GM23338 (cell line): ENCODE measurements at regions not wholly inside any gene's neighbourhood (a gene's known extent, or its start where the extent isn't known, plus 50 kb on each side); places are given as distances from the start of the nearest gene placed in this dataset.

ENCODE experiments used
- ETS1 ChIP-seq: IDR thresholded peaks from 2 replicates; pipeline ENCODE4 v1.6.1; 2016; ENCODE audit warnings: antibody characterized with exemption
- EZH2 ChIP-seq: fragments of 200-600 bp; sonication (generic); IDR thresholded peaks from one replicate; pipeline ENCODE4 v1.8.0; 2017; ENCODE audit warnings: antibody characterized with exemption, mild to moderate bottlenecking, low read depth; ENCODE audit not compliant: unreplicated experiment
- TF ChIP-seq, protein P1 (sequence below), 2 experiments: fragments of 200-600 bp in 1 of 2; sonication (generic) in 1 of 2; conservative IDR thresholded peaks; 2 replicates each; pipeline versions ENCODE4 v1.5.1 to v1.6.1; 2016 to 2017; ENCODE audit warnings: antibody characterized with exemption in 2 of 2, low read depth in 2 of 2, mild to moderate bottlenecking in 2 of 2, moderate library complexity in 1 of 2

GRCh38 chr12:90342081-90342480 lies 612.9 kb downstream of the CCER1 start:
- TF ChIP-seq, protein P1, sequence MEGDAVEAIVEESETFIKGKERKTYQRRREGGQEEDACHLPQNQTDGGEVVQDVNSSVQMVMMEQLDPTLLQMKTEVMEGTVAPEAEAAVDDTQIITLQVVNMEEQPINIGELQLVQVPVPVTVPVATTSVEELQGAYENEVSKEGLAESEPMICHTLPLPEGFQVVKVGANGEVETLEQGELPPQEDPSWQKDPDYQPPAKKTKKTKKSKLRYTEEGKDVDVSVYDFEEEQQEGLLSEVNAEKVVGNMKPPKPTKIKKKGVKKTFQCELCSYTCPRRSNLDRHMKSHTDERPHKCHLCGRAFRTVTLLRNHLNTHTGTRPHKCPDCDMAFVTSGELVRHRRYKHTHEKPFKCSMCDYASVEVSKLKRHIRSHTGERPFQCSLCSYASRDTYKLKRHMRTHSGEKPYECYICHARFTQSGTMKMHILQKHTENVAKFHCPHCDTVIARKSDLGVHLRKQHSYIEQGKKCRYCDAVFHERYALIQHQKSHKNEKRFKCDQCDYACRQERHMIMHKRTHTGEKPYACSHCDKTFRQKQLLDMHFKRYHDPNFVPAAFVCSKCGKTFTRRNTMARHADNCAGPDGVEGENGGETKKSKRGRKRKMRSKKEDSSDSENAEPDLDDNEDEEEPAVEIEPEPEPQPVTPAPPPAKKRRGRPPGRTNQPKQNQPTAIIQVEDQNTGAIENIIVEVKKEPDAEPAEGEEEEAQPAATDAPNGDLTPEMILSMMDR (conservative IDR thresholded peaks at IDR 0.05; ENCODE audit: low read depth in 2 of 2) = no peak
- TF ChIP-seq EZH2 (no peak), ETS1 (no peak)
